HG02884 (cell line): ENCODE measurements at regions not wholly inside any gene's neighbourhood (a gene's known extent, or its start where the extent isn't known, plus 50 kb on each side); places are given as distances from the start of the nearest gene placed in this dataset.
"Not testable (repeated sequence)": the region's sequence is repeated elsewhere in the genome, so short reads cannot be mapped to it uniquely, and the experiment has no call there.

Source experiments
- ATAC-seq: cut with Tn5 transposase; IDR thresholded peaks from one replicate; pipeline ENCODE4 v1.9.1; 2021; ENCODE audit warnings: mild to moderate bottlenecking, moderate library complexity; ENCODE audit not compliant: unreplicated experiment

DNA sequence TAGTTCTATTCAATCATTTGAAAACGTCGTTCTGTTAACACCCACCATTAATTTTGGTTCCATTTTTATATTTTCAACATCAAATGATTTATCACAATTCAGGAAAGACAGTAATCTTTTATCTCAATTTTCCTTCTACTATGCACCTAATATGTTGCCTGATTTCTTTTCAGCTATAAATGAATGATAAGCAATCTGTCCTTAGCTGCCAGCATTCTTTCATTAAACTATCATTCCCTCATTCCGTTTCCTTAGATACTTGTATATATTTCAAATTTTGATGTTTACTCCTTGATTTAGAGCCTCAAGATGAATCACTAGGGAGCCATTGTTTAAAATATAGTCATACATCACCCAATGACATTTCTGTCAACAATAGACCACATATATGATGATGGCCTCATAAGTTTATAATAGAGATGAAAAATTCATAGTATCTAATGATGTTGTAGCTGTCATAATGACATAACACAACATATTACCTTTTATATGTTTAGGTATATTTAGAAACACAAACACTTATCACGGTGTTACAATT is 661.7 kb downstream of the IPMK start:
- no peak for ATAC-seq

DNA sequence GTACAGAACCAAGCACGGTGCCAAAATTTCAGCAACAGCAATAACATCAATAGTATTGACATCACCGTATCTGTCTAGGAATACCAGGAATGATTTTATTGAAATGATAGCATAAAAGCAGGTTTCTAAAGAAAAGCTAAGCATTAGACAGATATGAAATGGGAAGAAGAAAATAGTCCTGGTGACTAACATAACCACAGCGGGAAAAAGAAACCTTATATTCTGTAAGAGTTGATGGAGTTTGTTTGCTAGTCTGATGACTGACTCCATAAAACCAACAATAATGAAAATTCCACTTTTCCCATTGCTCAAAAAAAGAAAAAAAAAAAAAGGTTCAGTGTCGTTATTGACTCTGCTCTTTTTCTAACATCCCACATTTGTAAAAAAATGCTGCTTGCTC is 668.3 kb downstream of the IPMK start:
- no peak for ATAC-seq

DNA sequence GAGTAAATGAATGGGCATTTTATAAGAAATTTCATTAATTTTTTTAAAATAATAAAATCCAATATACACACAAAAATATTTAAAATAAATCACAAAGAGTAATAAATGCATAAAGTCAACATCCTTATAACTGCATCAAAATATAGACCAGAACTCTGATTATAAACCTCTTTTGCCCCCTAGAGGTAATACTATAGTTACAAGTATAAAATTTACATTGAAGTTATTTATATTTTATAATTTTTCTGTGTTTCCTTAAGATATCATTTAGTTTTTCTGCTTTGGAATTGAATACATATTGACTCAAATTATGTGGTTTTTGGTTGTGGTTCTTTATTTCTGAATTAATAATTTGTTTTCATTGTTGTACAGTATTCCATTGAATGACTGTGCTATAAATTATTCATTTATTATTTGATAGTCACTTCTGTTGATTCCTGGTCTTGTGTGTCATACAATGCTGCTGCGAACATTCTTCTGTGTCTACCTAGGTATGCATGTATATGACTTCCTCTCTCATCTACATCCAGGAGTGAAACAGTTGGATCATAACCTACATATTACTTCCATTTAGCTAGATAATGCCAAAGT is 673.6 kb downstream of the IPMK start:
- no peak for ATAC-seq

DNA sequence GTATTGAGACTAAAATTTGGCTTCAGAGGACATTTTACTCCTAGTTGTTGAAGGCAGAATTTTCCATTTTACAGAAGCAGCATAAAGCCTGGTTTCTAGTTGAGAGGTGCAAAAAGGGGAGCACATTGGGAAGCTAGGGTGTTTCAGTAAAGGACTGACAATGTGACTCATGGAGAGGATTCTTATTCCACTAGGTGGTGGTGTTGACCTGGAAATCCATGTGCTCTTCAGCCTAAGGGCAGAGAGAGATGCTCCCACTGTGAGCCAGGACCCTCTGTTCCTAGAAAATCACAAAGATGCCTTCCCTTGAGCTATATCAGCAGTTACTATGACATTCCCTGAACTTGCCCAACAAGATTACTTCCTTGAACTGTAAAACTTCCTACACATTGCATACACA is 687.8 kb downstream of the IPMK start:
- ATAC-seq: peak; percentile 48

DNA sequence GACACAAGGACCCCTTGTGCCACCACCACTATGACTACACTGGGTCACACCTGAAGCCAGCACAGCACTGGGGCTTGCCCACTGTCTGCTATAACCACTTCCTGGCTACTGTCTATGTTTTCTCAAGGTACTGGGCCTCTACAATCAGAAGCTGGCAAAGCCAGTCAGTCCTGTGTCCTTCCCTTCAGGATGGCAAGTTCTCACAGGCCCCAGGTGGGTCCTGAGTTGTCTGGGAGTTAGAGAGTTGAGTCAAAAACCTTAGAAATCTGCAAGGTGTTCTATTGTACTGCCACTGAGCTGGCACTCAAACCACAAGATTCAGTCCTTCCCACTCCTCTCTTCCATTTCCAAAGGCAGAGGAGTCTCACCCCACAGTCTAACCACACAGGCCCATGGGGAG is 705.5 kb downstream of the IPMK start:
- ATAC-seq: no peak

DNA sequence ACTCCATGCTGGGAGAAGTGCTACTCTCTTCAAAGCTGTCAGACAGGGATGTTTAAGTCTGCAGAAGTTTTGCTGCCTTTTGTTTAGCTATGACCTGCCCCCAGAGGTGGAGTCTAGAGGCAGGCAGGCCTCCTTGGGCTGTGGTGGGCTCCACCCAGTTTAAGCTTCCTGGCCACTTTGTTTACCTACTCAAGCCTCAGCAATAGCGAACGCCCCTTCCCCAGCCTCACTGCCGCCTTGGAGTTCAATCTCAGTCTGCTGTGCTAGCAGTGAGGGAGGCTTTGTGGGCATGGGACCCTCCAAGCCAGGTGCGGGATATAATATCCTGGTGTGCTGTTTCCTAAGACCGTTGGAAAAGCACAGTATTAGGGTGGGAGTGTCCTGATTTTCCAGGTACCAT is 715.9 kb downstream of the IPMK start:
- not testable (repeated sequence) for ATAC-seq

DNA sequence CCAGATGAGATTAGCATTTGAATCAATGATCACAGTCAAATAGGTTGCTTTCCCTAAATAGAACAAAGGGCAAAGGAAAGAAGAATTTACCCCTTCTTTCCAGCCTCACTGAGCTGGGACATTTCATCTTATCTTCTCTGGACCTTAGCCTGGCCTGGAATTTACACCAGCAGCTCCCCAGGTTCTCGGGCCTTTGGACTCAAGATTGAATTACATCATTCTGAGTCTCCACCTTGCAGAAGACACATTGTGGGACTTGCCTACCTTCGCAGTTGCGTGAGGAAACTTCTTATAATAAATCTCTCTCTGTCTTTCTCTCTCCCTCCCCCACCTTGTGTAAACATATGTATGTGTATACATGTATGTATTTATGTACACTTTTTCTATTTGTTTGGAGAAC is 732.4 kb downstream of the IPMK start:
- no peak for ATAC-seq

DNA sequence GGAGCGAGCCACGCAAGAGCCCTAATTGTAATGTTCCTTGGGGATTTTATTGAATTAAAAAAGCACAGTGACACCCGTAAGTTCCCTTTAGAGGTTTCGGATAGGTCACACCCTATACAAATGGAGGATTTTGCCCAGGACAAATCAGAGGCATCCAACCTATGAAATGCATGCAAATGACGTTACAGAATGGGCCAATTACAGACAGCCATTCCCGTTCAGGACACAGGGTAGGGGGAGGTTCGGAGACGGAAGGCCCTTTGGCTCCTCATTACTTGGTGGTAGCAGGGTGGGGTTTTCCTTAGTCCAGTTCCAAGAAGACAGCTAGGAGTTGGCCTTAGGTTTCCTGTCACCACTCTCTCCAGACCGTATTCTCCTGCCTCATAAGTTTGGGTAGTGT is 754.1 kb downstream of the IPMK start:
- ATAC-seq: no peak

DNA sequence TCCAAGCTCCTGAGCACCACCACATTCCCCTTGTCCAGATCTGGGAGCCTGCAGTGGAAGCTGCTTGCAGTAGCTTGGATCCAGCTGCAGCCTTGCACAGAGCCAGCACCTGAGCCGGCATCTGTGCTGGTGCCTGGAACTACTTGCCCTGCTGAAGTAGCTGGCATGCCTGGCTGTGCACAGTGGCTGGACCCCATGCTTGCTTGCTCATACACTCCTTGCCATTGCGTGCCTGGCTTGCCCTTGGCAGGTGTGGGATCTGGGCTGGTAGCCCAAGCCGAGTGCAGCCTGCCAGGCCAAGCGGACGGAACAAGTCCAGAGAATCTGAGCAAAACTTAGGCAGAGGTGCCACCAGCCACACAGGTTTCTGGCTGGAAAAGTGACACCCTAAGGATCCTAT is 759.9 kb downstream of the IPMK start:
- no peak for ATAC-seq

DNA sequence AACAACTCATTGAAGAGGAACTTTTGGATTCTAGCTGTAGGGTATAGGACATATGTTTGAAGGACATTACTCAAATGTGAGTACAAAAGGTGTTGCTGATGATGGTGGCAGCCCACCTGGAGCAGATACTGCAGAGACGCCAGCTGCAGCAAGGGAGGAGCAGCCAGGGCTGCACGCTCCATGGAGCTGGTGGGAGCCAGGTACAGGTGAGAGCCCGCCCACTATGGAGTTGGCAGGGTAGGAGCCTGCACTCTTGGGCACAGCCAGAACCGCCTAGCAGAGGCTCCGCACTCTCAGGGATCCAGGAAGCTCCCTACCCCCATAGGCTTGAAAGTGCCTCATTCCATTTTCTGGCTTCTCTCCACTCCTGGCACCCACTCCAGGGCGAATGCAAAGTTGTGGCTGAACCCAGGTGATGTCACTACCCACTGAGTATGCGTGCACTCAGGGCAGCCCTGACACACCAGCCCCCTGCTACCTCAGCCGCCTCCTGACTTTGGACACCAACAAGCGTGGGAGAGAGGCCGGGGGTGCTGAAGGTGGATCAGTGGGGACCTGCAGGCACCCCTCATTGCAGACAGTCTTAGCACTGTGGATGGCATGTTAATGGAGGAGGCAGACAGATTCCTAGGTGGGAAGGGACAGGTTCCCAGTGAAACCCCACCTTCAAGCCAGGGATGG is 761.1 kb downstream of the IPMK start:
- ATAC-seq: no peak

DNA sequence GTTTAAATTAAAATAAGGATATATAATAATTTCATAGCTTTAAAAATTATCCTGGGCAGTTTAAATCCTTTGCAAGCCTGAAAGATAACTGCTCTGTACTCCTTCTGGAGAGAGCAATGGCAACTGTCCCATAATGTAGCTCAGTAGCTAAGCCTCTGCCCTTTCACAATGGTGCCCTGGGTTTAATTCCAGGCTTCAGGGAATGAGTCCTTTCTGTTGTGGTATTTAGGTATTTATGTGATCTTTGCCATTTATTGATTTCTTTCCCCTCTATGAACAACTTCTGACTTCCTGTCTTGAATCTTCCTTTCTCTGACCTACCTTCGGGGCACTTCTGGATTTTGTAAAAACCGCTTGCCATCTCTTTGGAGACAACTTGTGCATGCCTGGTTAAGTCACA is 773.2 kb downstream of the IPMK start:
- ATAC-seq: no peak

DNA sequence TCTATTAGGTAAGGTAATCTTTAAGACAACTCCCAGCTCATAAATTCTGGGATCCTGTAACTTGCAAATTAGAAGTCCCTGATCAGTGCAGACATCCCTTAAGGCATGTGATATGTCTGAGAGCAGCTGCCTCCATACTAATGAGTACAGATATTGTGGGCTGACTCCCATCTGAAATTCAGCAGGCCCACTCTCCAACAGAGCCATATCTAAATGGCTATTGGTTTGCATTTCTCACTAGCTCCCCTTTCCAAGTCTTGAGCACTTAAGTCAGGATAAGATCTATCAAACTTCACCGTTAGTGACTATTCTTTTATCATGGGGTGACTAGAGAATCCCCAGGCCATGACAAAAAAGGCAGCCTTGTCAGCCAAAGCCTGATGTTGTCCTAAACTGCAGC is 785.4 kb downstream of the IPMK start:
- ATAC-seq: no peak

DNA sequence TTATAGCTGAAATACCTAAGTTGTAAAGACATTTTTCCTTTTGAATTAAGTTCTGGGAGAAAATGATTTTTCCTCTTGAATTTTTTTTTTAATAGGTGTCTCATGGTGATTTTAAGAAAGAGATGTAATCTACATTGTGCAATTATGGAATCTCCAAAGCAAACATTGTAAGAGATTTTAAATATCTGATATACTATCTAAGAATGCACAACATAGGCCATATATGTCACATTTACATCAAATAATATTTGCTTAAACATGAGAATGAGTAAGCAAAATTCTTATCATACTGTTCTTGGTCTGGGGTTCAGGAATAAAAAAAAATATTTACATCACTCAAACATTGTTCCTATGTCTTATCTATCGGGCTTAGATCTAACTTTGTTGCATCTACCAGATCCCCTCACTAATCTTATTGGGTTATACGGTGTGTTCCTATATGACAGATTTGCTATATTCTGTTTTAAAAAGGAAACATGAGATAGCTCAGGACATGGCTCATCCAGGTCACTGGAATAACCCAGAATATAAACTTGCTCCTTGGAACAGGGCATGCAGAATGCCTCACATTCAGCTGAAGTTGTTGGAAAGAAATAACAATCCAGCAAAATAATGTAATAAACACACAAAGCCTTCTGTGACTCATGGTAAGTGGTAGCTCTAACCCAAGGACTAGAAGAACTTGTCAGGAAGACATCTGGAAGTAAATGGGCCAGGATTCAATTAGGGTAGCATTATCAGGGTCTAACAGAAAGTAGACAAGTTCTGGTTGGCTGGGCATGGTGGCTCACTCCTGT is 794.7 kb downstream of the IPMK start:
- no peak for ATAC-seq

DNA sequence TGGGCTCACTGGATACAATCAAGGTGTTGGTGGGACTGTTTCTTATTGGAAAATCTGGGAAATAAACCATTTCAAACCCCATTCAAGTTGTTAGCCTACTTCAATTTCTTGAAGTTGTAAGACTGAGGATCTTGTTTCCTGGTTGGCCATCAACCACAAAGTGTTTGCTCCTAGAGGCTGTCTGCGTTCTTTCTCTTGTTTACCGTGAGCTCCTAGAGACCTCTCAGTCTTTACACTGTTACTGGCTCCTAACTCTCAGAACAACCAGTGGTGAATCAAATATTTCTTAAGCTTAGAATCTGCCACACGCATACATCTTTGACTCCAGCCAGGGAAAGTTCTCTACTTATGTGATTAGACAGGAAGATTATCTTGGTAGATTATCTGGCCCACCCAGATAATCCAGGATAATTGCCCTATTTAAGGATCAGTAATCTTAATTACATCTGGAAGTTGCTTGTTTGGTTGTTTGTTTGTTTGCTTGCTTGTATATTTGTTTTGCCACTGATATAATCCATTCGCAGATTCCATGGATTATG is 798.7 kb downstream of the IPMK start:
- ATAC-seq: no peak

DNA sequence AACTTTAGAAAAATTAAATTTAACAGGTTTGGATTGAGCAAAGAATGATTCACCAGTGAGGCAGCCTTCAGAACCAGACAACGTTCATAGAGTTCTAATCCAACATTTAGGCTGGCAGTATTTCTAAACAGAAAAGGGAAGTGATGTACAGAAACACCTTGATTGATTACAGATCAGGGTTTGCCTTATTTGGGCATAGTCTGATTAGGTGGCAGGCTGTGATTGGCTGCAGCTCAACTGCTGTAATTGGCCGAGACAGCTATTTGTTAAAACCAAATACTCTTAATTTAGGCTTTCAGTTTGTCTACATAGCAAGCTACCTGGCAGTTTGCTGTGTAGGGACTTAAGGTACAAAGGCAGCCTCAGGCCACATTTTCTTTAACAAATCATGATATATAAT is 802.5 kb downstream of the IPMK start:
- no peak for ATAC-seq

DNA sequence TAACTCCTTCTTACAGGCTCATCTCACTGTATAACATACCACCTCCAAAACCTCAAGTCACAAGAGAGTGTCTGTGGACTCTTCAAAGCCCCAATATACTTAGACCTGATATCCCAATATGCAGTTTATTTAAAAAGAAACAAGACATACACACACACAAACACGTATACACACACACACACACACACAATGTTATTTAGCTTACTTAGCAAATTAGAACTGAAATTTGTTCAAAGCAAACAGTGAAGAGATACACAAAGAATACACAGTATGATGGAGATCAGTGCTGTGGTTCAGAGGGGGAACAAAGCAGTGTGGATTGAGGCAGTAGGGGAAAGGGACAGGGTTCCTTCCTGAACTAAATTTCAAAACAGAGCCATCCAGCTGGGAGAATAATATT is 807.2 kb downstream of the IPMK start:
- no peak for ATAC-seq

DNA sequence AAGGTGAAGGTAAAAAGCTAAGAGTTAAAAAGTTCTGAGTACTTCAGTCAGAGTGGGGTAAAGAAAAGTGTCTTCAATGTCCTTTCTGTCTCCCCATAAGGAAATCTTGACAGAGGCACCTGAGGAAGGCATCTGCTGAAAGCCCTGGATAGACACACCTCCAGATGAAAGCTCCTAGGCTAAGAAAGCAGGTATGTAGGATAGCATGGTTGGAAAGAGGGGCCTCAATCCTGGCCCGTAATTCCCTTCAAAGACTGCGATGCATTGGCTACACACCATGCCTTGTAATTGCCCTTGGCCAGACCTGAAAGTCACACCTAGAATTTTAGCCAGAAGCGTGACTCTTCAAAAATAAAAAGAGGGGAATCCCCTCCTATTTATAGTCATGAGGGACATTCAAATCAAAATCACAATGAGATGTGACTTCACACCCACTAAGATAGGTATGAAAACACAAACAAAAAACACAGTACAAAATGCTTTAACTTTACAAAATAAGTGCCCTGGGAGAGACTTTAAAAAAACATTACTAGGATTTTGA is 809.7 kb downstream of the IPMK start:
- ATAC-seq: no peak

DNA sequence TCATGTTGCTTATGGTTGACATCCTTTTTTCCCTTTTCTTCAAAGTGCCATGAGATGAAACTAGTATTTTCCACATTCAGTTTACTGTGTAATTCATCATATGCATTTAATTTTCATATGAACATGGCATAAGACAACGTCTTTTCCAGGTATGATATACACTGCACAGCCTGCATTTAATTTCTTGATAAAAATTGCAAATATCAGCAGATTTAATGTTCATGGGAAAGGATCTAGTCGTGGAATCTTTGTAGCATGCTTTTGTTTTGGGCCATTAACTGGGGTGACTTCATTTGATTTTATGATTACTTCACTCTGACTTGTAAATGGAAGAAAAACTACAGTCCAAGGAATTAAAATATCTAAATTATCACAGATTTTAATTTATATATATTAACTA is 837.3 kb downstream of the IPMK start:
- no peak for ATAC-seq

DNA sequence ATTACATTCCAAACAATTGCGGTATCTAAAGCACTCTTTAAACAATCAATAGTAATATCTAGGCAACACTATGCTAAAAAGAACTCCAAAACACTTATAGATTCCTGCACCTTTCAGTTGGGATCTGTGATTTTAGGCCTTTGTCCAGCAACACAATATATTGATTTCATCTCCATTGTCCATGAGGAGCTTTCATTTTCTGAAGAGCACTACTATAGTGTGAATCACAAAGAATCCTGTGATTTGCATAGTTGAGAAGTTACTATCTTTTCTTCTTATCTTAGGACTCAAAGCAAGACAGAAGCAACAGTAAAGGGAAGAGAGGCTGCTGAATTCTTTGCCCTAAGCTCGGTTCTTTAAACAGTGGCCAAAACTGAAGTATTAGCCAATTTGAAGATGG is 846.8 kb downstream of the IPMK start:
- ATAC-seq: no peak

DNA sequence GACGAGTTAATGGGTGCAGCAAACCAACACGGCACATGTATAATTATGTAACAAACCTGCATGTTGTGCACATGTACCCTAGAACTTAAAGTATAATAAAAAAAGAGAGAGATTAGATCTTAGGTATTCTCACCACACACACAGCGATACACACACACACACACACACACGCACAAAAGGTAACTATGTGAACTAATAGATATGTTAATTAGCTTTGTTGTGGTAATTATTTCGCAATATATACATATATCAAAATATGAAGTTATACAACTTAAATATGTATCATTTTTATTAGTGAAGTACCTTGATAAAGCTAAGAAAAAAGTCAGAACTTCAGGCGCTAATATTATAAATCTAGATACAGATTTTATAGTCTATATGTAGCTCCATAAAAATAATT is 849.2 kb downstream of the IPMK start:
- no peak for ATAC-seq

DNA sequence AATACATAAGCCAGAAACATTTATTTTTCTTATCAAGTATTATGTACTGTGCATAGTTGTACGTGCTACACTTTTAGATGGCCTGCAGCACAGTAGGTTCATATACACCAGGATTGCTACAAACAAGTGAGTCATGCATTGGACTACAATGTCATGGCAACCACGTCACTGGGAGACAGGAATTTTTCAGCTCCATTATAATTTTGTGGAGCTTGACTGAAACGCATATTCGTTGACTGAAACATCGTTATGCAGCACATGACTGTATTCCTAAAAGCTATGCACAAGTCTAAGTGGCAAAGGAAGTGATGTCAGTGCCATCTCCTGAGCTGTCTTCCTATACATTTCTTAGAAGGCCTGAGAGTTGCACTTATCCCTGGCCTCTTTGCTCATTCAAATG is 871.8 kb downstream of the IPMK start:
- no peak for ATAC-seq

DNA sequence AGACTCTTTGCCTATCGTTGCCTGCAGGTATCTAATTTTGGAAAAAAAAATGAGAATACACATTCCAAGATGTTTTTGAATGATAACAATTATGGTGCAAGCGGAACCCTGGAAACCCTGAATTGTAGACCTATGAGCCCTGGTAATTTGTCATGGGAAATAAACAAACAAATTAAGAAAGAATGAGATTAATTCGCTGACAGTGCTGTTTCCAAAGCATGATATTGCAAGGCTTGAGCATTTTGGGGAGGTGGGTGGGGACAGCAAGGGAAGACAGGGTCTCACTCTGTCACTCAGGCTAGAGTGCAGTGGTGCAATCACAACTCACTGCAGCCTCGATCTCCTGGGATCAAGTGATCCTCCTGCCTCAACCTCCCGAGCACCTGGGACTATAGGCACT is 900.3 kb downstream of the IPMK start:
- no peak for ATAC-seq
